ENCODE measurements at regions not wholly inside any gene's neighbourhood (a gene's known extent, or its start where the extent isn't known, plus 50 kb on each side); places are given as distances from the start of the nearest gene placed in this dataset.

DNA sequence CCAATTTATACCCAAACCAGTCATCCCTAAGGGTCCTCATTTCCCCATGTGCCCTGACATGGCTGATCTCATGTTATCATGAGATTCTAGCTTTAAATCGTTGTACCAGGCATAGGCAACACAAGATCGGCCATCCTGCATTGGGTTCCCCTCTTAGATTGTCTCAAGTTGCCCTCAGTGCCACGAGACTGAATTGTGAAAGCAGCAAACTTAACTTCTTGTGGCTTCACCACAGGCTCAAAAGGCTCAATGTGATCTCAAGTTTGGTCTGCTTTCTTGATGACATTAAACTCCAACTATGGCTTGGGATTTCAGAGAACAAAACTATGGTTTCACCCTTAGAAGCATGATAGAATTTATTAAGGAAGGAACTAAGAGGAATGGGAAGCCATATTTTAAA lies 168.5 kb upstream of the SYT6 start:
- TF ChIP-seq ELF4 (IDR thresholded peaks at IDR 0.05) (no peak), SP1 (IDR thresholded peaks at IDR 0.05) (no peak), ARNT (IDR thresholded peaks at IDR 0.05) (no peak), LEF1 (IDR thresholded peaks at IDR 0.05; ENCODE audit: borderline replicate concordance) (no peak), TARDBP (IDR thresholded peaks at IDR 0.05) (no peak), FOXK2 (IDR thresholded peaks at IDR 0.05) (no peak), SUZ12 (IDR thresholded peaks at IDR 0.05) (no peak), ZNF384 (IDR thresholded peaks at IDR 0.05) (no peak), FOXA1 (IDR thresholded peaks at IDR 0.05) (no peak), NFRKB (IDR thresholded peaks at IDR 0.05) (no peak), BHLHE40 (IDR thresholded peaks at IDR 0.05; ENCODE audit: borderline replicate concordance) (no peak)
